NCI-H345 treated with DMSO at 0.1 percent for 48 hours (cell line): ENCODE measurements at regions not wholly inside any gene's neighbourhood (a gene's known extent, or its start where the extent isn't known, plus 50 kb on each side); places are given as distances from the start of the nearest gene placed in this dataset.
"Not testable (repeated sequence)": the region's sequence is repeated elsewhere in the genome, so short reads cannot be mapped to it uniquely, and the experiment has no call there.

ENCODE experiments used
- DNase-seq: peaks from one replicate; lab custom pipeline; 2025; ENCODE audit not compliant: unreplicated experiment; lab: John Stamatoyannopoulos, UW

GRCh38 chr4:140219070-140219469, 65.1 kb upstream of the MAML3 start:
- not testable (repeated sequence) for DNase-seq

- no peak for DNase-seq
Measured at GRCh38 chr4:140213749-140214148, 59.8 kb upstream of the MAML3 start.

GRCh38 chr4:140213116-140213515, 59.1 kb upstream of the MAML3 start:
- no peak for DNase-seq

- no peak for DNase-seq
Measured at GRCh38 chr4:140212646-140213045, 58.7 kb upstream of the MAML3 start.

GRCh38 chr4:140212194-140212593, 58.2 kb upstream of the MAML3 start:
- no peak for DNase-seq

- DNase-seq, result no peak
Measured at GRCh38 chr4:140211693-140212092, 57.7 kb upstream of the MAML3 start.

- DNase-seq, result no peak
Measured at GRCh38 chr4:140211161-140211560, 57.2 kb upstream of the MAML3 start.

- DNase-seq, result no peak
Measured at GRCh38 chr4:140208921-140209320, 54.9 kb upstream of the MAML3 start.
